Testis (tissue), 2 donors: ENCODE measurements at regions not wholly inside any gene's neighbourhood (a gene's known extent, or its start where the extent isn't known, plus 50 kb on each side); places are given as distances from the start of the nearest gene placed in this dataset.

Source experiments
- CTCF ChIP-seq, 3 experiments: fragments of 450-650 bp in 2 of 3; fragments of 200-600 bp in 1 of 3; sonication (generic) in 1 of 3; IDR thresholded peaks; one replicate each; pipeline ENCODE4 v1.5.1; 2016 to 2019; ENCODE audit warnings: antibody characterized with exemption in 3 of 3, mild to moderate bottlenecking in 2 of 3, moderate library complexity in 1 of 3
- POLR2A ChIP-seq: fragments of 450-650 bp; IDR thresholded peaks from one replicate; pipeline ENCODE4 v1.6.1; 2017; ENCODE audit warnings: antibody characterized with exemption, mild to moderate bottlenecking, moderate library complexity

GRCh38 chr1:82818586-82818985 lies 1017.9 kb downstream of the ADGRL2 start:
- TF ChIP-seq POLR2A (no peak), CTCF (IDR thresholded peaks at IDR 0.05) (no peak)
